Natural killer cell (primary cell): ENCODE measurements at regions not wholly inside any gene's neighbourhood (a gene's known extent, or its start where the extent isn't known, plus 50 kb on each side); places are given as distances from the start of the nearest gene placed in this dataset.

Experiments
- ATAC-seq, 3 donors: fragments of 150-1000 bp in 2 of 3; fragments of 200-7000 bp in 1 of 3; cut with Tn5 transposase; 1 replicate in 1 of 3; 2 replicates in 2 of 3; pipeline ENCODE4 v1.10.0; 2021; ENCODE audit warnings: mild to moderate bottlenecking in 2 of 3, moderate library complexity in 2 of 3
- DNase-seq, 2 donors: peaks; one replicate each; pipeline versions ENCODE4 v3.0.0 to v3.0.0-alpha.2; 2013 to 2021; ENCODE audit warnings: mixed read lengths in 1 of 2
- H3K27ac ChIP-seq: one replicate; pipeline ENCODE4 v1.5.1; 2013; ENCODE audit warnings: mild to moderate bottlenecking, low read length
- H3K27me3 ChIP-seq: one replicate; pipeline ENCODE4 v1.6.1; 2013; ENCODE audit warnings: low read length; ENCODE audit not compliant: control insufficient read depth, insufficient read depth
- H3K36me3 ChIP-seq: one replicate; pipeline ENCODE4 v1.6.1; 2013; ENCODE audit warnings: low read length; ENCODE audit not compliant: control insufficient read depth, insufficient read depth
- H3K4me1 ChIP-seq: one replicate; pipeline ENCODE4 v1.6.1; 2013; ENCODE audit warnings: low read length; ENCODE audit not compliant: control insufficient read depth, insufficient read depth
- H3K4me3 ChIP-seq: one replicate; pipeline ENCODE4 v1.5.1; 2013; ENCODE audit warnings: low read length
- H3K9me3 ChIP-seq: one replicate; pipeline ENCODE4 v1.6.1; 2013; ENCODE audit warnings: low read length; ENCODE audit not compliant: control insufficient read depth, insufficient read depth
- H3K27ac Mint-ChIP-seq, 2 donors: one replicate each; pipeline ENCODE4 v1.8.0; 2022; ENCODE audit warnings: mild to moderate bottlenecking in 2 of 2, mixed read lengths in 2 of 2, moderate library complexity in 1 of 2
- H3K27me3 Mint-ChIP-seq, 2 donors: one replicate each; pipeline ENCODE4 v1.8.0; 2022; ENCODE audit warnings: low read depth in 2 of 2, mixed read lengths in 2 of 2
- H3K36me3 Mint-ChIP-seq: one replicate; pipeline ENCODE4 v1.8.0; 2022; ENCODE audit warnings: mixed read lengths
- H3K4me1 Mint-ChIP-seq, 2 donors: one replicate each; pipeline ENCODE4 v1.8.0; 2022; ENCODE audit warnings: mixed read lengths in 2 of 2
- H3K4me3 Mint-ChIP-seq: one replicate; pipeline ENCODE4 v1.8.0; 2022; ENCODE audit warnings: mild to moderate bottlenecking, moderate library complexity, mixed read lengths
- H3K9me3 Mint-ChIP-seq, 2 donors: one replicate each; pipeline ENCODE4 v1.8.0; 2022; ENCODE audit warnings: mixed read lengths in 2 of 2
- WGBS: methylation state at CpG from one replicate; pipeline ENCODE4 v1.1.7; 2013; ENCODE audit warnings: missing lambda C conversion rate; ENCODE audit not compliant: insufficient coverage; 5-methylcytosine and 5-hydroxymethylcytosine counted together
- intact Hi-C: fragments of 100-400 bp; cut with micrococcal nuclease; formaldehyde crosslinking; loops from one replicate; pipeline ENCODE4 v1.14.2; 2022
- TF ChIP-seq, protein P1 (sequence below): fragments of 200-600 bp; IDR thresholded peaks from one replicate; pipeline ENCODE4 v1.8.0; 2022; ENCODE audit warnings: antibody characterized with exemption

DNA sequence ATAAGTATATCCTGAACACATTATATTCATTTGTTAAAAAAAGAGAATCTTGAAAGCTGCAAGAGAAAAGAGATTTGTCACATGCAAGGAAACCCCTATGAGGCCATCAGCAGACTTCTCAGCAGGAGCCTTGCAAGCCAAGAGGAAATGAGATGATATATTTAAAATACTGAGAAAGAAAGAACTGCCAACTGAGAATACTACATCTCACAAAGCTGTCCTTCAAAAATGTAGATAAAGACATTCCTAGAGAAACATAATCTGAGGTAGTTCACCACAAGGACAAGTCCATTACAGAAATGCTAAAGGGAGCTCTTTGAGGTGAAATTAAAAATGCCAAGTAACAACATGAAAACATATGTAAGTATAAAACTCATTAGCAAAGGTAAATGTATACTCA is 224.4 kb upstream of the MBL2 start:
- TF ChIP-seq, protein P1, sequence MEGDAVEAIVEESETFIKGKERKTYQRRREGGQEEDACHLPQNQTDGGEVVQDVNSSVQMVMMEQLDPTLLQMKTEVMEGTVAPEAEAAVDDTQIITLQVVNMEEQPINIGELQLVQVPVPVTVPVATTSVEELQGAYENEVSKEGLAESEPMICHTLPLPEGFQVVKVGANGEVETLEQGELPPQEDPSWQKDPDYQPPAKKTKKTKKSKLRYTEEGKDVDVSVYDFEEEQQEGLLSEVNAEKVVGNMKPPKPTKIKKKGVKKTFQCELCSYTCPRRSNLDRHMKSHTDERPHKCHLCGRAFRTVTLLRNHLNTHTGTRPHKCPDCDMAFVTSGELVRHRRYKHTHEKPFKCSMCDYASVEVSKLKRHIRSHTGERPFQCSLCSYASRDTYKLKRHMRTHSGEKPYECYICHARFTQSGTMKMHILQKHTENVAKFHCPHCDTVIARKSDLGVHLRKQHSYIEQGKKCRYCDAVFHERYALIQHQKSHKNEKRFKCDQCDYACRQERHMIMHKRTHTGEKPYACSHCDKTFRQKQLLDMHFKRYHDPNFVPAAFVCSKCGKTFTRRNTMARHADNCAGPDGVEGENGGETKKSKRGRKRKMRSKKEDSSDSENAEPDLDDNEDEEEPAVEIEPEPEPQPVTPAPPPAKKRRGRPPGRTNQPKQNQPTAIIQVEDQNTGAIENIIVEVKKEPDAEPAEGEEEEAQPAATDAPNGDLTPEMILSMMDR = no peak
- ATAC-seq (no peak), DNase-seq (no peak)
- no peaks in the 10 kb centered on the region for H3K27me3 ChIP-seq
- H3K4me1 Mint-ChIP-seq = no peaks in the 10 kb centered on the region
- H3K27me3 Mint-ChIP-seq = no peaks in the 10 kb centered on the region
- peaks cover 6% of the 10 kb centered on the region for H3K36me3 Mint-ChIP-seq
- H3K9me3 ChIP-seq = peaks cover 10% of the 10 kb centered on the region
- no peak overlapping the region for H3K27ac Mint-ChIP-seq
- peaks cover 9 to 14% of the 10 kb centered on the region in 2 donors for H3K9me3 Mint-ChIP-seq
- no peaks in the 10 kb centered on the region for H3K4me1 ChIP-seq
- H3K27ac ChIP-seq = no peak overlapping the region
- no peaks in the 10 kb centered on the region for H3K36me3 ChIP-seq
- intact Hi-C loops = no loop called here
- H3K4me3 Mint-ChIP-seq = no peak overlapping the region
- no peak overlapping the region for H3K4me3 ChIP-seq

DNA sequence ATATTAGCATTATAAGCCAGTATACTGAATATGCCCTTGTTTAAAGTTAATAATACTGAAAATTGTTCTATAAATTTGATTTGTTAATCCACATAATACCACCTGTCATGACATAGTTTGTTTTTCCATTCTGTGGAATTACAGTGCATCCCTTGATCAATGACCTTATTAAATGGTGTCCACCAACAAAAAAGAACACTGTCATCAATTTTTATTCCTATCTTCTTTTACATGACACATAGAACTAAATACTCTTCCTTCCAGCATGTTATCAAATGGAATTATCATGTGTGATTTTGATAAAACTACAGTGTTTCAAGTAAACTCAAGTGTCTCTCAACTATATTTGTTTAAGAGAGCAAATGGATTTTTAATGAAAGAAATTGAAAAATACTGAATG is 221.8 kb upstream of the MBL2 start:
- DNase-seq (no peak), ATAC-seq (no peak)
- peaks cover 6% of the 10 kb centered on the region for H3K36me3 Mint-ChIP-seq
- intact Hi-C loops = no loop called here
- Histone ChIP-seq H3K36me3 (no peaks in the 10 kb centered on the region), H3K27me3 (no peaks in the 10 kb centered on the region), H3K4me3 (no peak overlapping the region), H3K4me1 (no peaks in the 10 kb centered on the region), H3K9me3 (peaks cover 12% of the 10 kb centered on the region), H3K27ac (no peak overlapping the region)
- TF ChIP-seq, protein P1 = no peak
- H3K4me1 Mint-ChIP-seq = no peaks in the 10 kb centered on the region
- no peak overlapping the region for H3K4me3 Mint-ChIP-seq
- no peaks in the 10 kb centered on the region for H3K27me3 Mint-ChIP-seq
- H3K9me3 Mint-ChIP-seq = peaks cover 10 to 13% of the 10 kb centered on the region in 2 donors
- no peak overlapping the region for H3K27ac Mint-ChIP-seq

DNA sequence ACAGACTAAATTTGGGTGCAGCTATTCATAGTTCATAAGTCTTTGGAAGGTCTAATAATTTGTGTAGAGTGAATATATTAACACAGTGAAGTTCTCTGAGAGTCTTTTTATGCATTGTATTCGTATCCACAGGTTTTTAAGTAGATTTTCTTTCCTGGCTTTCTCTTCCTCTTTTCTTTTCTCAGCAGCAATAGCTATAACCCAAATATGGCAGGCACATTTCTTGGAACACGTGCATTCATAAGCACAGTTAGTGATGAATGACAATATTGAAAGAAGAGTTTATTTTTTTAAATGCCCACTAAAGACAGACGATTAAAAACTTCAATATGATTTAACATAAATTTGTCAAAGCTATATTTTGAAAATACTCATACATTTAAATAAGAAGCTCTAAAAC is 220.5 kb upstream of the MBL2 start:
- H3K27ac Mint-ChIP-seq = no peak overlapping the region
- no peak for DNase-seq
- Histone ChIP-seq H3K27me3 (no peaks in the 10 kb centered on the region), H3K9me3 (peaks cover 12% of the 10 kb centered on the region), H3K27ac (no peak overlapping the region), H3K4me3 (no peak overlapping the region), H3K36me3 (no peaks in the 10 kb centered on the region), H3K4me1 (no peaks in the 10 kb centered on the region)
- no CpG with 5 or more reads among the region's 3 CpGs for WGBS
- intact Hi-C loops = no loop called here
- peaks cover 6% of the 10 kb centered on the region for H3K36me3 Mint-ChIP-seq
- TF ChIP-seq, protein P1 = no peak
- H3K4me3 Mint-ChIP-seq = no peak overlapping the region
- ATAC-seq = no peak
- H3K9me3 Mint-ChIP-seq = peaks cover 10% of the 10 kb centered on the region in 2 donors
- no peaks in the 10 kb centered on the region for H3K27me3 Mint-ChIP-seq
- H3K4me1 Mint-ChIP-seq = no peaks in the 10 kb centered on the region

DNA sequence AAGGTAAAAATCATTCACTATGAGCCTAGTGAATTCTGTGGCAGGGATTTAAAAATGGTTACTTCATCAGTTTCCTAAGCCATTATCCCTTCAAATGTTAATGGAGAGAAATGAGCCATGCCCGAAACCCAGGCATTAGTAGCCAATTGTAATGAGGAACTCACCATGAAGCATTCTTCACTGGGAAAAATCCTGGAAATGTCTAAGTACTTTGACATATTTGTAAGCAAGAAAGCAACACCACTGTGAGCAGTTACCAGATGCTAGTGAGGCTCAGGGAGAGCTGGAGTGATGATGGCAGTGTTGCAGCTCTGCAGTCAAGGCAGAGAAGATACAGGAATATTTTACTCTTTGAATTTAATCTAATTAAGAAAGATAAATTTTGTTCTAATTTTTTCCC is 220.0 kb upstream of the MBL2 start:
- Mint-ChIP-seq H3K36me3 (peaks cover 6% of the 10 kb centered on the region), H3K27ac (no peak overlapping the region), H3K4me3 (no peak overlapping the region), H3K4me1 (no peaks in the 10 kb centered on the region), H3K27me3 (no peaks in the 10 kb centered on the region), H3K9me3 (peaks cover 10% of the 10 kb centered on the region in 2 donors)
- Histone ChIP-seq H3K4me1 (no peaks in the 10 kb centered on the region), H3K27me3 (no peaks in the 10 kb centered on the region), H3K36me3 (no peaks in the 10 kb centered on the region), H3K9me3 (peaks cover 12% of the 10 kb centered on the region), H3K4me3 (no peak overlapping the region), H3K27ac (no peak overlapping the region)
- WGBS = 88% methylated on average over 1 of the region's 1 CpG
- DNase-seq = no peak
- TF ChIP-seq, protein P1 = no peak
- intact Hi-C loops = no loop called here
- no peak for ATAC-seq
